Neuronal stem cell (in vitro differentiated cells): ENCODE measurements at regions not wholly inside any gene's neighbourhood (a gene's known extent, or its start where the extent isn't known, plus 50 kb on each side); places are given as distances from the start of the nearest gene placed in this dataset.

ENCODE experiments used
- DNase-seq: peaks from one replicate; pipeline ENCODE4 v3.0.0-alpha.2; 2013; ENCODE audit warnings: low spot score
- H2AFZ ChIP-seq: one replicate; pipeline ENCODE4 v1.6.1; 2013; ENCODE audit warnings: mild to moderate bottlenecking, low read length, inconsistent platforms
- H2AK5ac ChIP-seq: 2 replicates; pipeline ENCODE4 v1.6.1; 2013; ENCODE audit warnings: low read depth, mild to moderate bottlenecking, inconsistent platforms, low read length, moderate library complexity, mixed read lengths
- H2BK120ac ChIP-seq: 2 replicates; pipeline ENCODE4 v1.6.1; 2013; ENCODE audit warnings: low read depth, mild to moderate bottlenecking, inconsistent platforms, low read length, moderate library complexity, mixed read lengths
- H2BK12ac ChIP-seq: one replicate; pipeline ENCODE4 v1.6.1; 2013; ENCODE audit warnings: low read length, inconsistent platforms
- H2BK15ac ChIP-seq: 2 replicates; pipeline ENCODE4 v1.6.1; 2013; ENCODE audit warnings: mild to moderate bottlenecking, low read length, inconsistent platforms, mixed read lengths
- H2BK5ac ChIP-seq: one replicate; pipeline ENCODE4 v1.6.1; 2013; ENCODE audit warnings: inconsistent platforms, mild to moderate bottlenecking, low read length, moderate library complexity
- H3K14ac ChIP-seq: one replicate; pipeline ENCODE4 v1.6.1; 2013; ENCODE audit warnings: low read length, inconsistent platforms
- H3K18ac ChIP-seq: 2 replicates; pipeline ENCODE4 v1.6.1; 2013; ENCODE audit warnings: low read length, inconsistent platforms
- H3K23ac ChIP-seq: 2 replicates; pipeline ENCODE4 v1.6.1; 2013; ENCODE audit warnings: low read depth, mild to moderate bottlenecking, mixed read lengths, low read length, inconsistent platforms; ENCODE audit not compliant: poor library complexity
- H3K27ac ChIP-seq: replicated peaks from 3 replicates; pipeline ENCODE4 v1.5.1; 2013; ENCODE audit warnings: low read length, inconsistent platforms
- H3K27me3 ChIP-seq, 3 experiments: 2 replicates each; pipeline ENCODE4 v1.6.1; 2013; ENCODE audit warnings: low read length in 3 of 3, mild to moderate bottlenecking in 2 of 3, inconsistent platforms in 1 of 3, low read depth in 1 of 3, mixed read lengths in 1 of 3, moderate library complexity in 1 of 3; ENCODE audit not compliant: control insufficient read depth in 3 of 3, insufficient read depth in 3 of 3
- H3K36me3 ChIP-seq, 2 donors: replicated peaks in 1 of 2; 2 replicates each; pipeline ENCODE4 v1.6.1; 2013; ENCODE audit warnings: low read length in 2 of 2; ENCODE audit not compliant: control insufficient read depth in 2 of 2, insufficient read depth in 2 of 2
- H3K4ac ChIP-seq: 2 replicates; pipeline ENCODE4 v1.6.1; 2013; ENCODE audit warnings: inconsistent platforms, mild to moderate bottlenecking, low read length, moderate library complexity
- H3K4me1 ChIP-seq, 2 donors: 1 replicate in 1 of 2; 2 replicates in 1 of 2; pipeline ENCODE4 v1.6.1; 2013; ENCODE audit warnings: low read length in 2 of 2, low read depth in 1 of 2; ENCODE audit not compliant: control insufficient read depth in 2 of 2, insufficient read depth in 1 of 2
- H3K4me2 ChIP-seq: one replicate; pipeline ENCODE4 v1.6.1; 2013; ENCODE audit warnings: mild to moderate bottlenecking, low read length, inconsistent platforms; ENCODE audit not compliant: insufficient read depth, poor library complexity, severe bottlenecking
- H3K4me3 ChIP-seq, 2 donors: 2 replicates each; pipeline ENCODE4 v1.5.1; 2013; ENCODE audit warnings: low read length in 2 of 2, mild to moderate bottlenecking in 2 of 2, inconsistent platforms in 1 of 2, moderate library complexity in 1 of 2
- H3K79me1 ChIP-seq: one replicate; pipeline ENCODE4 v1.6.1; 2013; ENCODE audit warnings: low read depth, mild to moderate bottlenecking, inconsistent platforms, low read length, moderate library complexity
- H3K9ac ChIP-seq: one replicate; pipeline ENCODE4 v1.6.1; 2013; ENCODE audit warnings: mild to moderate bottlenecking, low read depth, low read length, inconsistent platforms; ENCODE audit not compliant: poor library complexity
- H3K9me3 ChIP-seq, 2 donors: replicated peaks in 1 of 2; 2 replicates each; pipeline versions ENCODE3 to v1.6.1; 2013; ENCODE audit warnings: low read length in 2 of 2, mild to moderate bottlenecking in 2 of 2, inconsistent platforms in 1 of 2, low read depth in 1 of 2, mixed read lengths in 1 of 2, moderate library complexity in 1 of 2; ENCODE audit not compliant: control insufficient read depth in 2 of 2, insufficient read depth in 1 of 2
- H4K8ac ChIP-seq: one replicate; pipeline ENCODE4 v1.6.1; 2013; ENCODE audit warnings: low read depth, mild to moderate bottlenecking, inconsistent platforms, low read length, moderate library complexity
- H4K91ac ChIP-seq: one replicate; pipeline ENCODE4 v1.6.1; 2013; ENCODE audit warnings: low read length, low read depth, mild to moderate bottlenecking, inconsistent platforms; ENCODE audit not compliant: poor library complexity
- WGBS, 2 donors: extraction: QIAGEN DNeasy Blood & Tissue Kit; methylation state at CpG; one replicate each; pipeline ENCODE4 v1.1.7; 2013; ENCODE audit warnings: missing lambda C conversion rate in 2 of 2, mixed read lengths in 1 of 2; ENCODE audit not compliant: insufficient read length in 2 of 2, insufficient replicate concordance in 1 of 2; ENCODE audit errors: extremely low coverage in 2 of 2; 5-methylcytosine and 5-hydroxymethylcytosine counted together

DNA sequence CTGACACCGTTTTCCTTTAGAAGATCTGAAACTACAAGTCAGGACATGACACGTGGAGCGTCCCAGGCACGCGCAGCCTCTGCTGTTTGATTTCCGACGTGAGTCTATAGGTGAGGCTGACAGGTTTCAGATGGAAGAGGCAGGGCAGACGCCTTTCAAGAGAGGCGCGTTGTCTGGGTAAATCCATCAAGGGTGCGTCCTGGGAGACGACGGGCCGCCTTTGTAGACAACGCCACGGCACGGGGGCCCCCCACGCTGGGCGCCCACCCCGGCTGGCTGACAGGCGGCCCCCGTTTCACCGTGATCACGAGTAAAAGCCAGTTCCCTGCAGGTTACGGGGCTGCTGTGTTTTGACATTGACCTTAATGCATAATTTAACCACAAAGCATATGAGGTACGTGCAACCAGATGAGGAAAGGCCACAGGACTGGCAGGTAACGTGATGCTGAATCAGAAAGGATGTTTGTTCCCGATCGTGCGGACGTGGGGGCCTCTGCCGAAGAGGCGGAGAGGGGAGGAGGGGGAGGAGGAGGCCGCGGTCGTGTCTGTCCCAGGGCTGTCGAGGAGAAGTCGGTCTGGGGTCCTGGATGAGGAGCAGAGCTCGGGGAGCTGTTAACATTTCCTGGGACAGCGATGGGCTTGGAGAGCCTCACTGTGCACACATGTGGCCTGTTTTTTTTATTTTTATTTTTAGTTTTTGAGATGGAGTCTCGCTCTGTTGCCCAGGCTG lies 51.1 kb upstream of the PPP2R3B start:
- H3K9ac ChIP-seq = no peak overlapping the region
- no peak overlapping the region for H4K91ac ChIP-seq
- peak overlapping the region; percentile 1 for H3K14ac ChIP-seq
- no peak overlapping the region for H3K4me3 ChIP-seq
- H3K4me2 ChIP-seq = no peak overlapping the region
- H2BK120ac ChIP-seq = no peak overlapping the region
- H2BK15ac ChIP-seq = no peak overlapping the region
- H3K4ac ChIP-seq = no peak overlapping the region
- H2AFZ ChIP-seq = peak overlapping the region; percentile 63
- H3K9me3 ChIP-seq = peaks cover under 1 to 7% of the 10 kb centered on the region in 2 donors
- no peak overlapping the region for H4K8ac ChIP-seq
- no peaks in the 10 kb centered on the region for H3K4me1 ChIP-seq
- H2AK5ac ChIP-seq = peak overlapping the region; percentile 29
- H3K27ac ChIP-seq = no peak overlapping the region
- DNase-seq = no peak
- WGBS, 2 donors = no CpG with 5 or more reads among the region's 41 CpGs
- peaks cover 0 to 4% of the 10 kb centered on the region in 2 donors for H3K36me3 ChIP-seq
- H3K23ac ChIP-seq = no peak overlapping the region
- H3K79me1 ChIP-seq = peaks cover 3% of the 10 kb centered on the region
- H3K18ac ChIP-seq = no peak overlapping the region
- peaks cover 0 to 3% (median under 1%) of the 10 kb centered on the region in 3 experiments for H3K27me3 ChIP-seq
- H2BK5ac ChIP-seq = no peak overlapping the region
- H2BK12ac ChIP-seq = no peak overlapping the region

GRCh38 chrX:439241-439640 lies 52.5 kb upstream of the PPP2R3B start:
- WGBS, 2 donors = no CpG with 5 or more reads among the region's 7 CpGs
- no peak overlapping the region for H2BK5ac ChIP-seq

DNA sequence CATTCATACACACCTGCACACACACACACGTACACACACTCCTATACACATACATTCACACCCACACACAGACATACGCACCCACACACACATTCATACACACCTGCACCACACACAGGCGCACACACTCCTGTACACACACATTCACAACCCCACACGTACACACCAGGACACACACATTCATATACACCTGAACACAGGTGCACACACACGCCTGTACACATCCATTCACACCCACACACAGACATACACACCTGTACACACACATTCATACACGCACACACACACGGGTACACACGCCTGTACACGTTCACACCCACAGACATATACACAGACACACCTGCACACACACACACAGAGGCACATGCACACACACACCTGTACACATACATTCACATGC lies 53.0 kb upstream of the PPP2R3B start:
- Histone ChIP-seq H3K4me2 (no peak overlapping the region), H3K9me3 (peaks cover 0 to 11% of the 10 kb centered on the region in 2 donors), H3K27me3 (peaks cover 0 to 3% (median 0%) of the 10 kb centered on the region in 3 experiments), H3K4ac (no peak overlapping the region), H2BK15ac (no peak overlapping the region), H3K14ac (peak overlapping the region; percentile 97), H3K36me3 (peaks cover 0 to 4% of the 10 kb centered on the region in 2 donors), H2AFZ (no peak overlapping the region), H3K4me3 (peak overlapping the region in 1 of 2 donors; percentile 67), H3K4me1 (no peaks in the 10 kb centered on the region), H2BK120ac (no peak overlapping the region), H3K18ac (peak overlapping the region; percentile 48), H4K91ac (no peak overlapping the region), H3K23ac (no peak overlapping the region), H2BK12ac (no peak overlapping the region), H3K79me1 (peaks cover 3% of the 10 kb centered on the region), H4K8ac (peak overlapping the region; percentile 92), H3K9ac (peak overlapping the region; percentile 70), H2AK5ac (no peak overlapping the region), H2BK5ac (no peak overlapping the region), H3K27ac (no peak overlapping the region)
- DNase-seq = no peak
- WGBS, 2 donors = 100% methylated on average over 1 of the region's 9 CpGs; no CpG with 5 or more reads in 1 of the 2 donors

More at GRCh38 chrX:439241-439640, 52.5 kb upstream of the PPP2R3B start:
- Histone ChIP-seq H3K79me1 (peaks cover 3% of the 10 kb centered on the region), H2AFZ (no peak overlapping the region), H3K9me3 (peaks cover 0 to 9% of the 10 kb centered on the region in 2 donors), H3K9ac (no peak overlapping the region), H2AK5ac (no peak overlapping the region), H3K23ac (no peak overlapping the region), H3K27ac (no peak overlapping the region), H4K8ac (peak overlapping the region; percentile 92), H3K27me3 (peaks cover 0 to 3% (median 0%) of the 10 kb centered on the region in 3 experiments), H3K4me1 (no peaks in the 10 kb centered on the region), H4K91ac (no peak overlapping the region), H2BK12ac (no peak overlapping the region), H2BK15ac (peak overlapping the region; percentile 67), H3K36me3 (peaks cover 0 to 4% of the 10 kb centered on the region in 2 donors), H3K4me2 (no peak overlapping the region), H3K14ac (peak overlapping the region; percentile 97), H3K4me3 (peak overlapping the region in 1 of 2 donors; percentile 67), H3K4ac (no peak overlapping the region), H3K18ac (no peak overlapping the region), H2BK120ac (no peak overlapping the region)
- no peak for DNase-seq

DNA sequence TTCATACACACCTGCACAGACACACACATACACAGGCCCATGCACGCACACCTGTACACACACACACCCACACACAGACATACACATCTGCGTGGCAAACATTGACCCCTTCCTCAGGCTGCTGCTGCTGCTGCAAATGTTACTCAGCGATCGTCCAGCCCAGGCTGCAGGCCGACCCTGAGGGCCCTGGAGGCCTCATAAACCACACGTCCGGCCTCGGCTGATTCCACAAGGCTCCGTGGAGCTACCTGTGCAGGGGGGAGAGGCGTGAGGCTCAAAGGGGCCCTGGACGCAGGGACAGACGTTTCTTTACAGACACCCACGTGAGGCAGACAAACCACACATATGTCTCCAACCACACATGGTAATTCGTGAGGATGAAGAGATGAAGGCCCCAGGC lies 53.9 kb upstream of the PPP2R3B start:
- H2BK5ac ChIP-seq = peak overlapping the region; percentile 14
- H2AK5ac ChIP-seq = no peak overlapping the region
- no peak overlapping the region for H3K4me2 ChIP-seq
- WGBS, 2 donors = no CpG with 5 or more reads among the region's 14 CpGs
- H3K27ac ChIP-seq = no peak overlapping the region
- H3K14ac ChIP-seq = no peak overlapping the region
- H2BK12ac ChIP-seq = no peak overlapping the region
- peaks cover 3% of the 10 kb centered on the region for H3K79me1 ChIP-seq
- H2BK120ac ChIP-seq = no peak overlapping the region
- H2BK15ac ChIP-seq = no peak overlapping the region
- peaks cover 0 to 6% (median 3%) of the 10 kb centered on the region in 3 experiments for H3K27me3 ChIP-seq
- no peak for DNase-seq
- H3K18ac ChIP-seq = no peak overlapping the region
- no peak overlapping the region for H2AFZ ChIP-seq
- no peaks in the 10 kb centered on the region for H3K4me1 ChIP-seq
- no peak overlapping the region for H4K8ac ChIP-seq
- H4K91ac ChIP-seq = no peak overlapping the region
- no peak overlapping the region for H3K9ac ChIP-seq
- H3K4ac ChIP-seq = no peak overlapping the region
- peaks cover 0 to 11% of the 10 kb centered on the region in 2 donors for H3K9me3 ChIP-seq
- H3K36me3 ChIP-seq = peaks cover 0 to 4% of the 10 kb centered on the region in 2 donors
- H3K23ac ChIP-seq = no peak overlapping the region
- peak overlapping the region in 1 of 2 donors; percentile 67 for H3K4me3 ChIP-seq
